IMR-90 (cell line): ENCODE measurements at regions not wholly inside any gene's neighbourhood (a gene's known extent, or its start where the extent isn't known, plus 50 kb on each side); places are given as distances from the start of the nearest gene placed in this dataset.

Experiments used
- CTCF ChIP-seq: conservative IDR thresholded peaks from 2 replicates; pipeline ENCODE4 v1.5.1; 2012; ENCODE audit warnings: mild to moderate bottlenecking, low read depth, low read length, improper control_type of control experiment
- MAFK ChIP-seq: IDR thresholded peaks from 2 replicates; pipeline ENCODE4 v1.6.1; 2012; ENCODE audit warnings: low read depth, low read length, improper control_type of control experiment
- MAZ ChIP-seq: IDR thresholded peaks from 2 replicates; pipeline ENCODE4 v1.6.1; 2012; ENCODE audit warnings: low read depth, mild to moderate bottlenecking, low read length, improper control_type of control experiment, moderate library complexity, borderline replicate concordance
- RAD21 ChIP-seq: IDR thresholded peaks from 2 replicates; pipeline ENCODE4 v1.6.1; 2012; ENCODE audit warnings: low read length, improper control_type of control experiment

- TF ChIP-seq MAFK, result no peak
- TF ChIP-seq CTCF, result no peak
- TF ChIP-seq MAZ, result no peak
- no peak for TF ChIP-seq RAD21
Observed at GRCh38 chr7:155363852-155364600, 66.3 kb downstream of the INSIG1 start.
